Muscle layer of duodenum (tissue), 2 donors: ENCODE measurements at regions not wholly inside any gene's neighbourhood (a gene's known extent, or its start where the extent isn't known, plus 50 kb on each side); places are given as distances from the start of the nearest gene placed in this dataset.

Experiments
- H3K27ac ChIP-seq: one replicate; pipeline ENCODE4 v1.7.0; 2013; ENCODE audit warnings: mild to moderate bottlenecking, low read length
- H3K27me3 ChIP-seq: one replicate; pipeline ENCODE4 v1.7.0; 2013; ENCODE audit warnings: low read depth, mild to moderate bottlenecking, control low read depth, low read length
- H3K36me3 ChIP-seq, 2 donors: one replicate each; pipeline ENCODE4 v1.7.0; 2013; ENCODE audit warnings: low read length in 2 of 2, control low read depth in 1 of 2, mild to moderate bottlenecking in 1 of 2; ENCODE audit not compliant: insufficient read depth in 2 of 2, control insufficient read depth in 1 of 2
- H3K4me1 ChIP-seq, 2 donors: one replicate each; pipeline ENCODE4 v1.7.0; 2013; ENCODE audit warnings: low read length in 2 of 2, mild to moderate bottlenecking in 2 of 2, control low read depth in 1 of 2, moderate library complexity in 1 of 2; ENCODE audit not compliant: insufficient read depth in 2 of 2, control insufficient read depth in 1 of 2
- H3K4me3 ChIP-seq, 2 donors: one replicate each; pipeline ENCODE4 v1.7.0; 2013; ENCODE audit warnings: low read length in 2 of 2, low read depth in 1 of 2, mild to moderate bottlenecking in 1 of 2
- H3K9me3 ChIP-seq, 2 donors: one replicate each; pipeline ENCODE4 v1.7.0; 2013; ENCODE audit warnings: low read length in 2 of 2, control low read depth in 1 of 2, mild to moderate bottlenecking in 1 of 2; ENCODE audit not compliant: control insufficient read depth in 1 of 2
- donor health status: healthy.

DNA sequence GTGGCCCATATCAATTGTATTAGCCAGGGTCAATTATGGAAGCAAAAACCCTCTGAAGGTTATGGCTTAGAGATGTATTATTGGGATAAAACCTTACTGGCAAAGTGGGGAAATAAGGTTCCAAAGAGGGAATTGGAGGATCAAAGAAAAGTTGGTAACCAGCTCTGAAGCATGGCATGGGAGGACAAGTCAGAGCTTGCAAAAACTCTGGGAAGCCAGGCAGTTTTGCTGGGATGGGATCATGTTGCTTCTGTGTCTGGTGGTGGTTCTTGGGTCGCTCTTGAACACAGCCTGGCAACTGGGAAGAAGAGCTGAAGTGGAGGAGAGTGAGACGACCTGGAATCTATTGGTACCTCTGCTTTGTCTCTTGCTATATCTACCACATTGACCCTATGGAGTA, 162.6 kb downstream of the PMAIP1 start:
- Histone ChIP-seq H3K4me3 (no peak overlapping the region), H3K36me3 (no peaks in the 10 kb centered on the region), H3K9me3 (no peaks in the 10 kb centered on the region), H3K4me1 (no peaks in the 10 kb centered on the region), H3K27me3 (no peaks in the 10 kb centered on the region), H3K27ac (no peak overlapping the region)

DNA sequence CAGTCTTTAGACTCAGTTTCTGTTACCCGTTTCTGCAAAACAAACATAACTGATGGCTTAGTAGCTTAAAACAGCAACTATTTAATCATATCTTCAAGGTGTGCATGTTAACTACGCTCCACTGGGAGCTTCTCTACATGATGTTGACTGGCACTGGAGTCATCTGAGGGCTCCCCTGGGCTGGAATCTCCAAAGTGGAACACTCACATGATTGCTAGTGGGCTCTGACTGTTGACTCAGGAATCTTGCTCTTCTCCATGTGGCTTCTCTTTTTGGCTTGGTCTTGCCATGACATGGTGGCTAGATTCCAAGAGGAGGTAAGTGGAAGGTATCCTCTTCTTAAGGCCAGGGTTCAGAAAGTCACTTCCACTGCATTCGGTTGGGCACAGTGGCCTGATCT, 160.8 kb downstream of the PMAIP1 start:
- H3K4me1 ChIP-seq: no peaks in the 10 kb centered on the region
- no peaks in the 10 kb centered on the region for H3K36me3 ChIP-seq
- no peak overlapping the region for H3K4me3 ChIP-seq
- no peaks in the 10 kb centered on the region for H3K9me3 ChIP-seq
- H3K27me3 ChIP-seq: no peaks in the 10 kb centered on the region
- no peak overlapping the region for H3K27ac ChIP-seq

DNA sequence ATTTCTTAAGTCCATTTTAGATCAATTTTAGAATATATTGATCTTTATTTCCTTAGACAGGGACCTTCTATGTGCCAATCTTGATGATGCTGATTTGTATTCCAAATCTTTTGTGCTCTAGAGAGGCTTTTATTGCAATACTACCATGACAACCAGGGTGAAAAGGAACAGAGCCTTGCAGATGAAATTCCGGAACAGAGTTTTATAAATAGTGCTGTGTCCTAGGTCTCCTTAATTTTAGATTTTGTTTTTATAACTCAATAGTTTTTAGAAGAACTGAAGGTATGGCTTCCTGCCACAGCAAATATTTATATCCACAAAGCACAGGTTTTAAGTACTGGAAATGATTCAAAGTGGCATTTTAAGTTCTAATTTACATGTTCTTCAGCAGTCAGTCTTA, 160.2 kb downstream of the PMAIP1 start:
- Histone ChIP-seq H3K36me3 (no peaks in the 10 kb centered on the region), H3K9me3 (no peaks in the 10 kb centered on the region), H3K27me3 (no peaks in the 10 kb centered on the region), H3K4me3 (no peak overlapping the region), H3K27ac (no peak overlapping the region), H3K4me1 (no peaks in the 10 kb centered on the region)

DNA sequence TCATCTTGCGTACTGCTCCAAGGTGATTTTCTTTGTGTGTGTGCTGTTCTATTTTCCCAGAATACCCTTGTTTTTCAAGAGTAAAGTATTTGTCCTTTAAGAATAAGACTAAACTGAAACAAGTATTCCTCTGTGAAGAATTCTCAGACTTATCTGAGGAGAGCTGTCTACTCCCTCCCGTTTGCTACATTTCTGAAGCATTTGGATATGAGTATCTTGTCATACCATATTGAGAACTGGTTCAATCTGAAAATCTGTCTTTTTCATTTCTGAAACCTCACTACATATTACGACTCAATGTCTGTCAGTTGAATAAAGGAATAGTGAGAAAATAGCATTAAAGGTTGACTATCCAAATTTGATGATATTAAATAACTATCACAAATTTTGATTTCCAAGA, 159.4 kb downstream of the PMAIP1 start:
- Histone ChIP-seq H3K4me1 (no peaks in the 10 kb centered on the region), H3K27ac (no peak overlapping the region), H3K9me3 (no peaks in the 10 kb centered on the region), H3K36me3 (no peaks in the 10 kb centered on the region), H3K27me3 (no peaks in the 10 kb centered on the region), H3K4me3 (no peak overlapping the region)

DNA sequence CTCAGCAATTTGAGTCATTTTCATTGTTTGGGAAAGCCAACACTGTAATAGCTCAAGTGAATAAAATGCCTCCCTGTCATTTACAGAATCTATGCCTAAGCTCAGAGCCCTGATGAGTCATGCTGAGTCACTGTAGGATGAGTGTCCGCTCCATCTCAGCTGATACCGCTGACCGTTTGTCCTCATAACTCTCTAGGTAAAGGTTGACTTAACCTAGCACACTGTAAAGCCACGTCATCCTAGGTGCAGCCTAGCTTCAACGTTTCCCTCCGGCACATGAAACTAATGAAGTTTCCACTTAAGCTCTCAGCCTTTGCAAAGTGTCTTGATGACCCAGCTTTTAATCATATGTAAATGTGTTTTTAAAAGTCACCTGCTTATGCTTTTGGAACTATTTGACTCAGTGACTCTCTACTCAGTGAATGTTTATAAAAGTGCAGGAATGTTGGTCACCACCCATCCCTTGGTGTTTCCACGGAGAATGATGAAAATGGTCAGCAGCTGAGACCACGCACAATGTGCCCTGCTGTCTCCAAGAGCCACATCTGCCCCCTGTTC, 154.0 kb downstream of the PMAIP1 start:
- H3K36me3 ChIP-seq: no peaks in the 10 kb centered on the region
- H3K4me1 ChIP-seq: no peaks in the 10 kb centered on the region
- no peaks in the 10 kb centered on the region for H3K9me3 ChIP-seq
- no peak overlapping the region for H3K27ac ChIP-seq
- no peaks in the 10 kb centered on the region for H3K27me3 ChIP-seq
- H3K4me3 ChIP-seq: no peak overlapping the region

DNA sequence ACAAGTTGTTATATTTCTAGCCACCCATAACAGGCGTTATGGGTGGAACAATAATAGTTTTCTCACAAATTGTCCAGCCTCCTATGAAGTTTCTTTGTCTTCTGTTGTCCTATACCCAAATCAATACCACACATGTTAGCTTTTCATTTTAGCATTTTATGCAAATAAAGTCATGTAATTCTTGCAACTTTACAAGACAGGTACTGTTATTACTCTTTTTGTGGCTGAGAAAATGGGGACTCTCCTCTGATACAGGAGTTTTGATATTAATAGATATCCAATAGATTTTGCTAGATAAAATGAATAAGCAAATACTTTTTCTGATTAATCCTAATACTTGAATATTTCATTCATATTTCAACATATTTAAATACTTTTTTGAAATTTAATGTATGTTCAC, 151.0 kb downstream of the PMAIP1 start:
- no peaks in the 10 kb centered on the region for H3K36me3 ChIP-seq
- no peak overlapping the region for H3K27ac ChIP-seq
- H3K4me3 ChIP-seq: no peak overlapping the region
- H3K27me3 ChIP-seq: no peaks in the 10 kb centered on the region
- no peaks in the 10 kb centered on the region for H3K4me1 ChIP-seq
- H3K9me3 ChIP-seq: no peaks in the 10 kb centered on the region

DNA sequence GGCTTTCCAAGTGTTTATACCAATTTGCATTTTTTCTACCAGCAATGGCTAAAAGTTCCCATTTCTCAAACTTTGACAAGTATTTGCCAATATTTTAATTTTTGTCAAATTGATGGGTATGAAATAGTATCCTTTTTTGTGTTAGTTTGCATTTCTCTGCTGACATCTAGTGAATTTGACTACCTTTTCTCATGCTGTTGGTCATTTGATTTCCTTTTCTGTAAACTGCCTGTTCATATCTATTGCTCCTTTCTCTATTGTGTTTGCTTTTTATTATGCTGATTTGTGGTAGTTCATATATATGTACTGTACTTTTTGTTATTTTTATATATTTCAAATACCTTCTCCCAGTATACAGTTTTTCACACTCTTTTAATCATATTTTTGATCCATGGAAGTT, 149.4 kb downstream of the PMAIP1 start:
- Histone ChIP-seq H3K4me3 (no peak overlapping the region), H3K27me3 (no peaks in the 10 kb centered on the region), H3K4me1 (no peaks in the 10 kb centered on the region), H3K36me3 (no peaks in the 10 kb centered on the region), H3K27ac (no peak overlapping the region), H3K9me3 (no peaks in the 10 kb centered on the region)

DNA sequence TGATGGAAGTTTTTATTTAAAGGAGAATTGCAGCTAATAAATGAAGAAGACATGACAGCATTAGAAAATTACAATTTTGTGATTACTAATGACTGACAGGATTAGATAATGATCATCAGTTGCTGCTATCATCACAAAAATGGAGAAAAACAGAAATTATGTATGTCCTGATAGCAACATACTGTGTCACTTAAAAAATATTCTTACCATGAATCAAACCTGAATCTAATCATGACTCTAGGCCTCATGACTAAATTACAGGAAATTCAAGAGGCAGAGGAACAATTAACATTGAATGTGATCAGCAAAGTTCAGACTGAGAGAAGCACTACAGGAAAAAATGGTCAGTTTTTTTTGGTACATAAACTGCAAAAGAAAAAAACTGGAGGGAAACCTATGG, 147.8 kb downstream of the PMAIP1 start:
- no peaks in the 10 kb centered on the region for H3K9me3 ChIP-seq
- H3K4me3 ChIP-seq: no peak overlapping the region
- no peaks in the 10 kb centered on the region for H3K36me3 ChIP-seq
- no peaks in the 10 kb centered on the region for H3K27me3 ChIP-seq
- no peaks in the 10 kb centered on the region for H3K4me1 ChIP-seq
- H3K27ac ChIP-seq: no peak overlapping the region

DNA sequence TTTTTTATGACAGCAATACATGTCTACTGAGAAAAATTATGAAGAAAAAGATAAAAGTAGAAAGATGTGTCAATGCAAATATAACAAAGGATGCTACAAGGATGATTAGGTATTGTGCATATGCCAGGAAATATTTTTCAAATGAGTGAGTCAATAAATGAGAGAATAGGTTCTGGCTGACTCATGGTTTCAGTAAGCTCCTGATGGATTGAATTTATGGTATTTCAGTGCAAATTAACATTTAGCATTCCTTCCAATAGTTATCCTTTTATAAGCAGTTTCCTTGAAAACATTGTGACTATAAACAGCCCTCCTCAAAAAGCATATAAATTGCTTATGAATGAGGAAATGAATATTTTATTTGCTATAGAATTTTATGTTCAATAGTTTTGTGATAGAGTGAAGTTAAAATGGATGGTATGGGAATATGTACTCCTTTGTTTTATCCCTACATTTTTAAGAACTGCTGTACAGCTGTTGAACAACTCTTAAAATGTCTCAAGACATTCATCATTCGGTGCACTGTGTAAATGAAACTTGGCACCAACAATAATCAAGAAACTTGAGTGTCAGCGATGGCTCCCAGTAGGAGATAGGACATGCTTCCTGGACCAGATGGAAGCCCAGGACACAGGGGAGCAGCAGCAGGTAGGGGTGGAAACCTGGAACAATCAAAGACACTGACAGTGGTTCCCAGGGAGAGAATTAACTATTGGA, 144.7 kb downstream of the PMAIP1 start:
- Histone ChIP-seq H3K4me3 (no peak overlapping the region), H3K27ac (no peak overlapping the region), H3K4me1 (no peaks in the 10 kb centered on the region), H3K9me3 (no peaks in the 10 kb centered on the region), H3K27me3 (no peaks in the 10 kb centered on the region), H3K36me3 (no peaks in the 10 kb centered on the region)

DNA sequence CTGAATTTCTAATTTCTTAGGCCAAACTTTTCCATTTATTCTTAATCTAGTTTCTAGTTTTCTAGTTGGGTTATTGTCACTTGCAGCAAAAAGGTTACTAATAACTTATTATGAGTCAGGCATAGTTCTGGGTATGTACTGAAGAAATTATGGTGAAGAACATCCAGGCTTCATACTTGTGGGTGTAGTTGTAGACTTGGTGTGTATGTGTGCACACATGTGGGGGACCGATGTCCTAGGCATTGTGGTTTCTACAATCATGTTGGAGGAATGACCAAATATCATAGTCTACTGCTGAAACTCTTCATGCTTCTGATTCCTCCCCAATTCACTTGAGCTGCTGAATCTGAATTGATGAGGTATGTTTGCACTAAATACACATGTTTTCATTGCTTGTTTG, 141.2 kb downstream of the PMAIP1 start:
- no peak overlapping the region for H3K4me3 ChIP-seq
- H3K9me3 ChIP-seq: no peaks in the 10 kb centered on the region
- no peaks in the 10 kb centered on the region for H3K27me3 ChIP-seq
- no peaks in the 10 kb centered on the region for H3K4me1 ChIP-seq
- H3K36me3 ChIP-seq: no peaks in the 10 kb centered on the region
- H3K27ac ChIP-seq: no peak overlapping the region

DNA sequence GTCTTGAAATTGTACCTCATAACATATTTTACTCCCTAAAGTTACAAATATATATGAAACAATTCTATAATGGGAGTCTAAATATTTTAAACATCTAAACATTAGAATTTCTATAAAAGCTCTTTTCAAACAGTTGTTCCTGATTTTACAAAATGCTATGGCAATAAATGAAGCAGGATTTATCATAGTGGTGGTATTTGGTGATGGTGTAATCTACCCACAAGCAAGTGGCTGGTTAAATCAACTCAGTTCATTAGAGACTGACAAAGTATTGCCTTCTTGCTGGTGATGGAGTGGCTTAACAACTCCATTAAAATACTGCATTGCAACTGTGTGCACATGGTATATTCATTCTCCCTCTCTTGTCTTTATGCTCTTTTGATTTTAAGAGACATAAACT, 138.9 kb downstream of the PMAIP1 start:
- no peaks in the 10 kb centered on the region for H3K27me3 ChIP-seq
- no peak overlapping the region for H3K4me3 ChIP-seq
- no peaks in the 10 kb centered on the region for H3K4me1 ChIP-seq
- H3K27ac ChIP-seq: no peak overlapping the region
- H3K9me3 ChIP-seq: no peaks in the 10 kb centered on the region
- no peaks in the 10 kb centered on the region for H3K36me3 ChIP-seq

DNA sequence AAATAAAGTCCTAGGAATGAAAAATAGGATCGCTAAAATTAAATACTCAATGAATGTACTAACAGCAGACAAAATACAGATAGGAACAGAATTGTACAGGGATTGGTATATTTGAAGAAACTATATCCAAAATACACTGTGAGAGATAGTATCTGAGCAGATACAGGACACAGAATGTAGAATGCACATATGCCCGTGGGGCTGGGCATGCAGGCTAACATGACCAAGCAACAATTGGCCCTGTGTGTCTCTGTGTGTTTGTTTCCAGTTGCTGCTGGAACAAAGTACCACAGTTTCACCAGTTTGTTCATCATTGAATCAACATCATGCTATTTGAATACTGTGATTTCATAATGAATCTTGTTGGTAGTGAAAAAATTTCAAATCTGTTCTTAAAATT, 127.6 kb downstream of the PMAIP1 start:
- no peaks in the 10 kb centered on the region for H3K36me3 ChIP-seq
- H3K4me3 ChIP-seq: no peak overlapping the region
- no peak overlapping the region for H3K27ac ChIP-seq
- no peaks in the 10 kb centered on the region for H3K4me1 ChIP-seq
- no peaks in the 10 kb centered on the region for H3K9me3 ChIP-seq
- H3K27me3 ChIP-seq: no peaks in the 10 kb centered on the region
